ENCODE measurements at regions not wholly inside any gene's neighbourhood (a gene's known extent, or its start where the extent isn't known, plus 50 kb on each side); places are given as distances from the start of the nearest gene placed in this dataset.

DNA sequence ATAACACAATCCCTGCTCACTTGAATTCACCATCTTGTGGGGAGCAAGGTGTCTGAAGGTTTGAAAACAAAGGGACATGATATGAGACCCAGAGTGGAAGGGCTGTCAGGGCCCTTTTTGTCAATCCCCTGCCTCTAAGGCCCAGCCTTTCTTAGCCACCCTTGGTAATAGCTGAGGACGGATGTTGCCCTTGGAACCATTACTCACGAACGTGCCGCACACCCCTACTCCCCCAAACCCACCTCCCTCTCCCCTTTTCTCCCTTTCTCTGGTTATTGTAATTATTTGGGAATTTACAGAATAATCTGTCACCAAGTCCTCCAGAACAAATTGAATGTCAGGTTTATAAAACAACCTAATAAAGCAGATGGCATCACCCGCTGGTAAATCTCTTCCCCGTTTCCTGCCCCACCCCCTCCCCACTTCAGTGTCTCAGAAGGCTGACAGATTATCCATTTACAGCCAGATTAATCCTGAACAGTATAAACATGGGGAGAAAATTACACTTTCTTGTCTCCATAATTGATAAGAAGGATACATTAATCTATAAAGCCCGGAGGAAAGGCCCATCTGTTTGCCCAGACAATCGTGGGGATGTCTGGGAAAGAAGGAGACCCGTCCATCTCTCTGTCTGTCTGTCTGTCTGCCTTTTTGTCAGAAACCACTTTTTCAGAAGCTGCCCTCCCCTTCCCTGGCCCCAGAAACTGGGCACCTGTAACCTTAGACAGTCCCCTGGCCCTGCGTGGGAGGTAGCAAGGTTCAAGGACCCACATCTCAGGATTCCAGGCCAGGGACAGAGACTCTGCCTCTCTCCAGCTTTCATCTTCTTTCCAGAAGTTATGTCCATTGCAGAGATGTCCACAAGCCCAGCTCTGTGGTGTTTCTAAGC is 60.6 kb upstream of the CD34 start:
- Histone ChIP-seq H3K4me3 (ENCODE audit: low read length in 3 of 3) (no peak overlapping the region), H3K27me3 (ENCODE audit: control insufficient read depth in 3 of 3, insufficient read depth in 3 of 3, low read length in 3 of 3) (no peaks in the 10 kb centered on the region), H3K9me3 (ENCODE audit: control insufficient read depth in 3 of 3, low read length in 3 of 3) (no peaks in the 10 kb centered on the region), H3K36me3 (ENCODE audit: control insufficient read depth in 3 of 3, insufficient read depth in 3 of 3, low read length in 3 of 3) (no peaks in the 10 kb centered on the region), H3K9ac (ENCODE audit: low read depth in 1 of 3, low read length in 3 of 3) (no peak overlapping the region), H3K4me1 (ENCODE audit: control insufficient read depth in 3 of 3, insufficient read depth in 3 of 3, low read length in 3 of 3) (no peaks in the 10 kb centered on the region), H3K27ac (ENCODE audit: low read depth, low read length) (no peak overlapping the region)

DNA sequence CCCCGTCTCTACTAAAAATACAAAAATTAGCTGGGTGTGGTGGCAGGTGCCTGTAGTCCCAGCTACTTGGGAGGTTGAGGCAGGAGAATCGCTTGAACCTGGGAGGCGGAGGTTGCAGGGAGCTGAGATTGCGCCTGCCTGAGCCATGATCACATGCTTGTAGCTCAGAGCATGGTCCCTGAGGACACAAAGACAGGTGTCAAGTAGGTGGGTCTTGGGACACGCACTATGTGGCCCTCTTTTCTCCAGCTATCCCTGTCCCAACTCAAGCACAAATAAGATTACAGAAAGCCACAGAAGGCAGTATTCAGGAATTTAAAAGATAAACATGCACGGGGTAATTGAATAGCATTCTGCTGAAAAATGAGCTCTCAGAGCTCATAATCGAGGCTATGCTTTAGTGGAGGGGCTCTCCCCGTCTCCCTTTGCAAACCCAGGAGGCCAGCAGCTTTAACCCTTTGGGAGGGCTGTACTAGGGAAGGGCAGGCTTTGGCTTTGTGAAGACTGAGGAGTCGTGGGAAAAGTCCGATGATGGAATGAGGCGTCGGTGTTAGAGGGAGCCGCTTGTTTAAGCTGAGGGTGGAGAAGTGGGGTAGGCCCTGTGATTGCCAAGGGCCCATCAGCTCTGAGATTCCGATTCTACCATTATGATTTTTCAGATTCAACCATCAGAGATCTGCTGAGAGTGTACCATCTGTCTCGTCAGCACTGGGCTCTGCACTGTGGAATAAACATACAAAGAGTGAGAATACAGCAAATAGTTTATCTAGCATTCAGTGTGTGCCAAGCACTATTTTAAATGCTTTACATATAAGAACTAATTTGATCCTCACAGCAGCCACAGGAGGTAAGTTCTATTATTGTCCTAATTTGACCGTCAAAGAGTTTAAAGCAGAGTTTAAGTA is 59.7 kb upstream of the CD34 start:
- no peaks in the 10 kb centered on the region for H3K9me3 ChIP-seq (ENCODE audit: control insufficient read depth in 3 of 3, low read length in 3 of 3)
- H3K4me3 ChIP-seq (ENCODE audit: low read length in 3 of 3): no peak overlapping the region

DNA sequence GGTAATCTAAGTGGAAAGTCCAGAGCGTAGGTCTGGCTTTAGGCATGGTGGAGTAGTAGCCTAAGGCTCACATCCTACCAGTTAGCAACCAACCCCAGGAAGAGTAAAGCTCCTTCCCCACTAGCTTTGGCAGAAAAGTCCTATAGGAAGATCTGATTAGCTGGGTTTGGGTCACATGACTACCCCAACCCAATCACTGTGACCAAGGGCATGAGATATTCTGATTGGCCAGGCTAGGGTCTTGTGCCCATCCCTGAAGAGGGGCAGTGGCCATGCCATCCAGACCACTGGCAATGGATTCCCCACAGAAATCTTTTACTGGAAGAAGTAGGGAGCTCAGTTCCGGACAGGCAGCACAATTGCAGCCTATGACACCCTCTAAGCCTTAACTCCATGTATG is 58.6 kb upstream of the CD34 start:
- no peaks in the 10 kb centered on the region for H3K36me3 ChIP-seq (ENCODE audit: control insufficient read depth in 3 of 3, insufficient read depth in 3 of 3, low read length in 3 of 3)
- no peak overlapping the region for H3K4me3 ChIP-seq (ENCODE audit: low read length in 3 of 3)
- no peak overlapping the region for H3K9ac ChIP-seq (ENCODE audit: low read depth in 1 of 3, low read length in 3 of 3)
- H3K4me1 ChIP-seq (ENCODE audit: control insufficient read depth in 3 of 3, insufficient read depth in 3 of 3, low read length in 3 of 3): peaks cover under 1 to 6% (median 6%) of the 10 kb centered on the region in 3 donors
- no peak overlapping the region for H3K27ac ChIP-seq (ENCODE audit: low read depth, low read length)
- no peaks in the 10 kb centered on the region for H3K9me3 ChIP-seq (ENCODE audit: control insufficient read depth in 3 of 3, low read length in 3 of 3)
- no peaks in the 10 kb centered on the region for H3K27me3 ChIP-seq (ENCODE audit: control insufficient read depth in 3 of 3, insufficient read depth in 3 of 3, low read length in 3 of 3)

More for the DNA sequence above, 59.7 kb upstream of the CD34 start:
- Histone ChIP-seq H3K27me3 (ENCODE audit: control insufficient read depth in 3 of 3, insufficient read depth in 3 of 3, low read length in 3 of 3) (no peaks in the 10 kb centered on the region), H3K4me1 (ENCODE audit: control insufficient read depth in 3 of 3, insufficient read depth in 3 of 3, low read length in 3 of 3) (no peaks in the 10 kb centered on the region), H3K36me3 (ENCODE audit: control insufficient read depth in 3 of 3, insufficient read depth in 3 of 3, low read length in 3 of 3) (no peaks in the 10 kb centered on the region), H3K27ac (ENCODE audit: low read depth, low read length) (no peak overlapping the region), H3K9ac (ENCODE audit: low read depth in 1 of 3, low read length in 3 of 3) (no peak overlapping the region)

DNA sequence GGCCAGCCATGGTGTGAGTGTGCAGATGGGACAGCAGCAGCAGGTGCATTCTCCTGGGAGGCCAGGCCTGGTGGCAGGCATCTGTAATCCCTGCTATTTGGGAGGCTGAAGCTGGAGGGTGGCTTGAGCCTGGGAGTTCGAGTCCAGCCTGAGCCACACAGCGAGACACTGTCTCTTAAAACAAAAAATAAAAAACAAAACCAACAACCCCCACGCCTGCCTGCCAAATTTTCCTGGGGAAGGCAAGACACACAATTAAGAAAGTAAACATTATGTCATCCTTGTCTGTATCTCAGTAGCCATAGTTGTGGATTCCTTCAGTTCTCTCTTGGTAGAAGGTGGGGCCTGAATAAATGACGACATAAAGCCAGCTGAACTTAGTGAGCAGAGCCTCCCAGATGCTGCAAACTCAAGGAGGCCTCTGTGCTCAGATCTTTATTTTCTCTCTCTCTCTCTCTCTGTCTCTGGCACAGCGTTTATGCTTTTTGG is 57.6 kb upstream of the CD34 start:
- Histone ChIP-seq H3K9ac (ENCODE audit: low read depth in 1 of 3, low read length in 3 of 3) (no peak overlapping the region), H3K27ac (ENCODE audit: low read depth, low read length) (no peak overlapping the region), H3K4me1 (ENCODE audit: control insufficient read depth in 3 of 3, insufficient read depth in 3 of 3, low read length in 3 of 3) (peaks cover 8 to 16% (median 15%) of the 10 kb centered on the region in 3 donors), H3K9me3 (ENCODE audit: control insufficient read depth in 3 of 3, low read length in 3 of 3) (no peaks in the 10 kb centered on the region), H3K36me3 (ENCODE audit: control insufficient read depth in 3 of 3, insufficient read depth in 3 of 3, low read length in 3 of 3) (no peaks in the 10 kb centered on the region), H3K4me3 (ENCODE audit: low read length in 3 of 3) (no peak overlapping the region), H3K27me3 (ENCODE audit: control insufficient read depth in 3 of 3, insufficient read depth in 3 of 3, low read length in 3 of 3) (no peaks in the 10 kb centered on the region)

- no peaks in the 10 kb centered on the region for H3K27me3 ChIP-seq (ENCODE audit: control insufficient read depth in 3 of 3, insufficient read depth in 3 of 3, low read length in 3 of 3)
- no peak overlapping the region for H3K4me3 ChIP-seq (ENCODE audit: low read length in 3 of 3)
- H3K36me3 ChIP-seq (ENCODE audit: control insufficient read depth in 3 of 3, insufficient read depth in 3 of 3, low read length in 3 of 3): no peaks in the 10 kb centered on the region
Measured at GRCh38 chr1:207967703-207968102, 56.8 kb upstream of the CD34 start.

GRCh38 chr1:207966521-207966920 is 55.6 kb upstream of the CD34 start:
- Histone ChIP-seq H3K4me1 (ENCODE audit: control insufficient read depth in 3 of 3, insufficient read depth in 3 of 3, low read length in 3 of 3) (peaks cover 21 to 29% (median 28%) of the 10 kb centered on the region in 3 donors), H3K9ac (ENCODE audit: low read depth in 1 of 3, low read length in 3 of 3) (no peak overlapping the region), H3K36me3 (ENCODE audit: control insufficient read depth in 3 of 3, insufficient read depth in 3 of 3, low read length in 3 of 3) (no peaks in the 10 kb centered on the region), H3K27ac (ENCODE audit: low read depth, low read length) (no peak overlapping the region), H3K27me3 (ENCODE audit: control insufficient read depth in 3 of 3, insufficient read depth in 3 of 3, low read length in 3 of 3) (no peaks in the 10 kb centered on the region), H3K9me3 (ENCODE audit: control insufficient read depth in 3 of 3, low read length in 3 of 3) (no peaks in the 10 kb centered on the region), H3K4me3 (ENCODE audit: low read length in 3 of 3) (no peak overlapping the region)

More at GRCh38 chr1:207967703-207968102, 56.8 kb upstream of the CD34 start:
- Histone ChIP-seq H3K9me3 (ENCODE audit: control insufficient read depth in 3 of 3, low read length in 3 of 3) (no peaks in the 10 kb centered on the region), H3K4me1 (ENCODE audit: control insufficient read depth in 3 of 3, insufficient read depth in 3 of 3, low read length in 3 of 3) (peaks cover 14 to 22% (median 21%) of the 10 kb centered on the region in 3 donors), H3K27ac (ENCODE audit: low read depth, low read length) (no peak overlapping the region), H3K9ac (ENCODE audit: low read depth in 1 of 3, low read length in 3 of 3) (no peak overlapping the region)

- peaks cover 28 to 37% (median 35%) of the 10 kb centered on the region in 3 donors for H3K4me1 ChIP-seq (ENCODE audit: control insufficient read depth in 3 of 3, insufficient read depth in 3 of 3, low read length in 3 of 3)
- no peaks in the 10 kb centered on the region for H3K27me3 ChIP-seq (ENCODE audit: control insufficient read depth in 3 of 3, insufficient read depth in 3 of 3, low read length in 3 of 3)
- H3K4me3 ChIP-seq (ENCODE audit: low read length in 3 of 3): no peak overlapping the region
- H3K27ac ChIP-seq (ENCODE audit: low read depth, low read length): peak overlapping the region; percentile 8
- no peak overlapping the region for H3K9ac ChIP-seq (ENCODE audit: low read depth in 1 of 3, low read length in 3 of 3)
- H3K9me3 ChIP-seq (ENCODE audit: control insufficient read depth in 3 of 3, low read length in 3 of 3): no peaks in the 10 kb centered on the region
- H3K36me3 ChIP-seq (ENCODE audit: control insufficient read depth in 3 of 3, insufficient read depth in 3 of 3, low read length in 3 of 3): no peaks in the 10 kb centered on the region
Measured at GRCh38 chr1:207965392-207966387, 54.8 kb upstream of the CD34 start.

DNA sequence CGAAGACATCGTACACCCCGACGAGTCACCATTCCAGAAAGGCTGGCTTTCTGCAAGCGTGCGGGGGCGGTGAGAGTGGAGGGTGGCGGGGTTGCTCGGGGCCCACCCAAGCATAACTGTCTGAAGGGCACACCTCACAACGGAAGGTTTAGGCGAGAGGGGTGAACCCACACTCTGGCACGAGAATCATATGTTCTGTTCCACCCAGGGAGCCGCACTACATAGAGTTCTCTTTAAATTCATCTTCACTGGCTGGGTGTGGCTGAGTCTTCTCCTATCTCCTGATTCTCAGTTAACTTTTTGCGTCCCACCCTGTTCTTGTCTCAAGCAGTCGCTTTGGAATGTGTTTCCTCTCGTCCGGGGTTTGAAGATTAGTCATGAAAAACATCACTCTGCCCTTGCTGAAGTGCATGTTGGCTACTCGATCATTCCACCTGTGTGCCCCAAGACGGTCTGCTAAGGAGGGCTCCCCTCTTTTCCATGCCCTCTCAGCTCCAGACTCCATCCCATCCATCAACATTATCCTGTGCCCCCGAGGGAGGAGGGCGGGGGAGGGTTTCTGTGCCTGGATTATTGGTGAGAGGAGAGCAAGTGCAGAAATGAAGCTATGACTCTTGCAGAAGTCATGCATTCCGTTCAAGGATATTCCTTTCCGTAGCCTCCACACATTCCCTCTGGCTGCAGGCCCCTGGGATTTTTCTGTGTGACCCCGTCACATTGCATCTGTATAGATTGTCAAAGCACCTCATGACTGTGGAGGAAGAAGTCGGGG is 53.5 kb upstream of the CD34 start:
- H3K9me3 ChIP-seq (ENCODE audit: control insufficient read depth in 3 of 3, low read length in 3 of 3): no peaks in the 10 kb centered on the region
- H3K27me3 ChIP-seq (ENCODE audit: control insufficient read depth in 3 of 3, insufficient read depth in 3 of 3, low read length in 3 of 3): no peaks in the 10 kb centered on the region
- peak overlapping the region; percentile 71 to 91 (median 81) for H3K9ac ChIP-seq (ENCODE audit: low read depth in 1 of 3, low read length in 3 of 3)
- peaks cover 40 to 46% (median 46%) of the 10 kb centered on the region in 3 donors for H3K4me1 ChIP-seq (ENCODE audit: control insufficient read depth in 3 of 3, insufficient read depth in 3 of 3, low read length in 3 of 3)
- no peaks in the 10 kb centered on the region for H3K36me3 ChIP-seq (ENCODE audit: control insufficient read depth in 3 of 3, insufficient read depth in 3 of 3, low read length in 3 of 3)
- peak overlapping the region; percentile 85 for H3K27ac ChIP-seq (ENCODE audit: low read depth, low read length)
- H3K4me3 ChIP-seq (ENCODE audit: low read length in 3 of 3): peak overlapping the region; percentile 59 to 80 (median 79)

Measured in skeletal muscle tissue (tissue), 3 donors.